8988T (cell line): ENCODE measurements at regions not wholly inside any gene's neighbourhood (a gene's known extent, or its start where the extent isn't known, plus 50 kb on each side); places are given as distances from the start of the nearest gene placed in this dataset.
"Not testable (repeated sequence)": the region's sequence is repeated elsewhere in the genome, so short reads cannot be mapped to it uniquely, and the experiment has no call there.

Source experiments
- DNase-seq: peaks from one replicate; pipeline ENCODE4 v3.0.0; 2011

DNA sequence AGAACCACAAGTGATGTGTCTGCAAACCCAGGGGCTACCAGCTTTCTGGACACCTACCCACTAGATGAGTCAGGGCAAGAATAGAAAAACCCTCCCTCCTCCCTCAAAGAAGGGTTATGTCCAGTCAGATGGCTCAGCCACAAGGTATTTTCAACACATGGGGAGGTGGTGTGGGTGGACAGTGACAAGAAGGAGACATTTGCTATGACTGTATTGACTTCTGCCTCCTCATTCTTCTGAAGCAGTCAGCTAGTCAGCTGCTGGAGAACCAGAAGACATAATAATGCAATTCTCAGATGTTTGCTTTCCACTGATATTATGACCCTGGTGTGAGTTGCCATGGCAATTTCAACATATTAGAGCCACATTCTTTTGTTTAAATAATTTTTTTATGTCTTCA is 66.7 kb upstream of the GOLGA8B start:
- DNase-seq: no peak

DNA sequence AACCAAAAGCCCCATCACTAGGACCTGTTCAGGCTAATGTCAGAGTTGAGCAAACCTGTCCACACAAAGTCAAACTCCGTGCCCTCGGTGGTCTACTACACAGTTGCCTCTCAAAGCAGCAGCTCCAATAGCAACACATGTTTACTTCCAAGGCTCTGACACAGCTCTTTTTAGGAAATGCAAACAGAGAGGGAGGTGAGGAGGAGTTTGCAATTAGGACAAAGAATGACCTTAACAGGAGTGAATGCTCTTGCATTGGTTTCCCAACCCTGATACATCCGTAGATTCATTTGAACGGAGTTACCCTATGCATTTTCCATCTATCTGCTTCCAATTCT is 64.8 kb upstream of the GOLGA8B start:
- DNase-seq: no peak

DNA sequence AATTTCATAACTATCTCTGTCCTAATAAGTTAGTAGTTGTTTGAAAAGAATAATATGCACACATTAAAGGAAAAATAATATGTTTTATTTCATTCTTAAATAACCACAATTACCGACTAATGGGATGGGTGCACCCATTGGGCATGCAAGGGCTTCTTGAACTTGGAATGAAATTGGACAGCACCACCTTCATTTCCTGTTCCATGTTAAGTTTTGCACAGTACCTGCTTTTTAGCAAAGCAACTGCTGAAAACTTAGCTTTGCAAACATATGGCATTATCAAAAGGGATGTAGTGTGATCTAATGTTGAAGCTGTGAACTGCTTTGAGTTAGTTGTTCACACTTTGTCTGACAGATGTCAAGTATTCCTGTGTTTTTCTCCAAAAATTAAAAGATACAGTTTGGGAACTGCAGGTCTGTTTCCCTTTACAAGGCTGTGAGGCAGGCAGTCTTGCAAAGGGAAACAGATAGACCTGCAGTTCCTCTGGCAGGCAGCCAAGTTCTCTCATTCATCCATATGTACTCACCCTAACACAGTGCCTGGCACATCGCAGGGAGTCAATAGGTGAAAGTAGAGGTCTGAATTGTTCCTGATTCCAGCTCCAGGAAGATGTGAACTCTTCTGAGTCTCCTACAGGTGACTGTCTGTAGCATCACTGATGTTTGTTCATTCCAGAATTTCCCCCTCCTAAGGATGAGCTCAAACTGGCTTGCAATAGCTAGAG is 64.3 kb upstream of the GOLGA8B start:
- DNase-seq: no peak

DNA sequence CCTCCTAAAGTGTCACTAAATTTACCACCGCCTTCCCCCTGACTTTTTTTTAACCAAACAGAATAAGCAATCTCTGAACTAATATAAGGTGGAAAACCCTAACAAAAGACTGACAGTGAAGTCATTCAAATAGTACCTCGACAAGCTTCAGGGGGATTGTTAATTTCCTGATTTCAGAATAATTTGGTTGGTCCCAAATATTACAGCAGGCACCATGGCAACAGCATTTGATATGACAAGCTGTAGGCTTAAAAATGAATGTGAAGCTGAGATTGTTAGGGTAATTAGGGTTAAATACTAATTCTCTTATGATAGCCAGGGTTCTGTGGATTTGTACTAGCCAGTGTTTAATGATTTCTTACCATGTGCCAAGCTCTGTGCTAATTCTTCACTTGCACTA is 63.5 kb upstream of the GOLGA8B start:
- DNase-seq: no peak

DNA sequence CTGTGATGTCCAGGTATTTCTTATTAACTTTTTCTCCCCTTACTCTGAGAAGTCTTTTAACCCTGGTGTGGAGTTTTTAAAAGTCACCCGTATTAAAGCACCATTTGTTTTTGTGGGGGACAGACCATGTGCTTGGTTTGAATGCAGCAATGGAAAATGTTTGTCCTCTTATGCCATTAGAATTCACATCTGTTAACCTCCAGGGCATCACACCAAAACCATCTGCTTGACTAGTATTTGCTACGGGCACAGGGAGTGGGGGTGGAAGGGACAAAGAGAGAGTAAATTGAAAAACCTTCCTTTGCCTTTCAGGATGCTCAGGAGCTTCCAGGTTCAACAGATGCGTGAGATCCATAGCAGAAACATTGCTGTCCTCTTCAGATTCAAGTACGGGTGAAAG is 61.4 kb upstream of the GOLGA8B start:
- no peak for DNase-seq

DNA sequence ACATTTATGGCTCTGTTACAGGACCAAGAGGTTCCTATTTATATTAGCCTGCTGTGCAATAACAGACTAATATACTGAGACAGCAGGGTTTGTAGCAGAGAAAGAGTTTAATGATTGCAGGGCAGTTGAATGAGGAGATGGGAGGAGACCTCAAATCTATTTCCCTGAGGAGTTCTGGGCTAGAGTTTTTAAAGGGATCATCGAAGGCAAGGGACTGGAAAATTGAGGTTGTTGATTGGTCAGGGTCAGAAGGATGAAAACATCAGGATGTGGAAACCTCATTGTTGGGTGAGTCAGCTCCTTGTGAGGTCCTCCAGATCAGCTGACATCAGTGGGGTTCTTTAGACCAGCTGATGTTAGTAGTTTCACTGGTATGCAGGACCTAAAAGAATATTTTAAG is 60.6 kb upstream of the GOLGA8B start:
- no peak for DNase-seq

DNA sequence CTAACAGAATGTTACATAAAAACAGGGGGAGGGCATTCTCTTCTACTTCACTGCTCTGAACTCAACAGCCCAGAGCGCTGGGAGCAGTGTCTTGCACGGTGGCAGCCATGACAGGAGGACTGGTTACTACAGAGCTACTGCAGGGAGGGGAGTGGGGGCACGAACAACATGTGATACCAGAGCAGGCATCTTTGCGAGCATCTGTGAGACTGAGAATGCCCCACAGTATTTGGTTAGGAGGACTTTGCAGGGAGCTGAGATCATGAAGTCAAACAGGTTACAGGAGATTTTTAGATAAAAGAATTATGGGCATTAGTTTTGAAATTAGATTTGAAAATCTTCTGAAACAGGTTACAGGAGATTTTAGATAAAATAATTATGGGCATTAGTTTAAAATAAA is 58.8 kb upstream of the GOLGA8B start:
- DNase-seq: no peak

DNA sequence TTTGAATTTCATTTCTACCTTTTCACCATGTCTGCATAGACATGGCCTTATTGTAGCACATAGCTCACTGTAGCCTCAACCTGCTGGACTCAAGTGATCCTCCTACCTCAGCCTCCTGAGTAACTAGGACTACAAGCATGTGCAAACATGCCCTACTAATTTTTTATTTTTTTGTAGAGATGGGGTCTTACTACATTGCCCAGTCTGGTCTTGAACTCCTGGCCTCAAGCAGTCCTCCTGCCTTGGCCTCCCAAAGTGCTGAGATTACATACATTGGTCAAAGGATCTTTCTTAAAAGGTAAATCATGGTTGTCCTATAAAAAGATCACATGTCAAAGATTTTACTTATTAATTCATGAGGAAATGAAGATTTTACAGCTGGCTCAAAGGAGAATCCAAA is 57.2 kb upstream of the GOLGA8B start:
- DNase-seq: no peak

DNA sequence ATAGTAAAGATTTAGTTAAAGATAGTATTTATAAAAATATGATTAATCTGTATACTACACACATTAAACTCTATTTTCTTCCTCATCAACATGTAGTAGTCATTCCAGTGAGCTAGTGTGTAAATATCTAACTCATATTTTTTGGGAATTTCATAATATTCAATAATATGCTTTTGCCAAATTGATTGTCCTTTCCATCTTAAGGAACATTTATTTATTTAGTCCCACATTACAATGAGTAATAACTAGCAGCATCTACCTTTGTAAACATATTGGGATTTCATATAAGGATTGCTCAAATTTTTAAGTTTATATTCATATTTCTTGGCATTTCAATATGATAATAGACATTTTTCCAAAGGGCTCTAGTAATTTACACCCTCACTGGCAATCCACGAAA is 53.9 kb upstream of the GOLGA8B start:
- no peak for DNase-seq

DNA sequence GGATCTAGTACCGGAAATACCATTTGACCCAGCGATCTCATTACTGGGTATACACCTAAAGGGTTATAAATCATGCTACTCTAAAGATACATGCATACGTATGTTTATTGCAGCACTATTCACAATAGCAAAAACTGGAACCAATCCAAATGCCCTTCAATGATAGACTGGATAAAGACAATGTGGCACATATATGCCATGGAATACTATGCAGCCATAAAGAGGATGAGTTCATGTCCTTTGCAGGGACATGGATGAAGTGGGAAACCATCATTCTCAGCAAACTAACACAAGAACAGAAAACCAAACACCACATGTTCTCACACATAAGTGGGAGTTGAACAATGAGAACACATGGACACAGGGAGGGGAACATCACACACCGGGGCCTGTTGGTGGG is 50.2 kb upstream of the GOLGA8B start:
- DNase-seq: not testable (repeated sequence)
